ENCODE measurements at regions not wholly inside any gene's neighbourhood (a gene's known extent, or its start where the extent isn't known, plus 50 kb on each side); places are given as distances from the start of the nearest gene placed in this dataset.
"Not testable (repeated sequence)": the region's sequence is repeated elsewhere in the genome, so short reads cannot be mapped to it uniquely, and the experiment has no call there.

DNA sequence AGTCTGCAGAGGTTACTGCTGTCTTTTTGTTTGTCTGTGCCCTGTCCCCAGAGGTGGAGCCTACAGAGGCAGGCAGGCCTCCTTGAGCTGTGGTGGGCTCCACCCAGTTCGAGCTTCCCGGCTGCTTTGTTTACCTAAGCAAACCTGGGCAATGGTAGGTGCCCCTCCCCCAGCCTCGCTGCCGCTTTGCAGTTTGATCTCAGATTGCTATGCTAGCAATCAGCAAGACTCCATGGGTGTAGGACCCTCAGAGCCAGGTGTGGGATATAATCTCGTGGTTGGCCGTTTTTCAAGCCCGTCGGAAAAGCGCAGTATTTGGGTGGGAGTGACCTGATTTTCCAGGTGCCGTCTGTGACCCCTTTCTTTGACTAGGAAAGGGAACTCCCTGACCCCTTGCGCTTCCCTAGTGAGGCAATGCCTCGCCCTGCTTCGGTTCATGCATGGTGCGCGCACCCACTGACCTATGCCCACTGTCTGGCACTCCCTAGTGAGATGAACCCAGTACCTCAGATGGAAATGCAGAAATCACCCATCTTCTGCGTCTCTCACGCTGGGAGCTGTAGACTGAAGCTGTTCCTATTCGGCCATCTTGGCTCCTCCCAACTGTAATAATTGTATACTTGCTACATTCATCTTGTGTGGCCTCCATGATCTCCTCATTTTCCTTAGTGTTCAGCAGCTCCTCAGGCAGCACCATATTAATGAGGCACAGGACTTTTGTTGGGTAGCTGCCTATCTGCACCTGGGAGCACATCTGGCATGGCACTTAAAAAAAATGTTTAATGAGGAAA, 391.4 kb downstream of the BCKDHB start:
- not testable (repeated sequence) for H3K27me3 ChIP-seq (ENCODE audit: control insufficient read depth, insufficient read depth, low read length); H3K9me3 ChIP-seq (ENCODE audit: control insufficient read depth, insufficient read depth, low read depth, low read length); H3K36me3 ChIP-seq (ENCODE audit: control insufficient read depth, insufficient read depth, low read length); H3K27ac ChIP-seq (ENCODE audit: low read depth, low read length)
- Histone ChIP-seq H3K4me3 (ENCODE audit: low read depth, low read length) (peak overlapping the region; percentile 45), H3K4me1 (ENCODE audit: control insufficient read depth, insufficient read depth, low read length) (peaks cover 13% of the 10 kb centered on the region; the same call in 1 of the 2 replicates), H3K9ac (ENCODE audit: low read length) (peak overlapping the region; percentile 26)

- no peaks in the 10 kb centered on the region for H3K4me1 ChIP-seq (ENCODE audit: control insufficient read depth, insufficient read depth, low read length)
These were observed 383.6 kb downstream of the BCKDHB start for GRCh38 chr6:80489911-80490635.

GRCh38 chr6:80488190-80488589, 381.7 kb downstream of the BCKDHB start:
- Histone ChIP-seq H3K36me3 (ENCODE audit: control insufficient read depth, insufficient read depth, low read length) (no peaks in the 10 kb centered on the region), H3K9me3 (ENCODE audit: control insufficient read depth, insufficient read depth, low read depth, low read length) (no peaks in the 10 kb centered on the region), H3K4me1 (ENCODE audit: control insufficient read depth, insufficient read depth, low read length) (no peaks in the 10 kb centered on the region)

More at GRCh38 chr6:80489911-80490635, 383.6 kb downstream of the BCKDHB start:
- H3K9ac ChIP-seq (ENCODE audit: low read length) = no peak overlapping the region
- no peaks in the 10 kb centered on the region for H3K27me3 ChIP-seq (ENCODE audit: control insufficient read depth, insufficient read depth, low read length)
- H3K4me3 ChIP-seq (ENCODE audit: low read depth, low read length) = no peak overlapping the region
- no peaks in the 10 kb centered on the region for H3K9me3 ChIP-seq (ENCODE audit: control insufficient read depth, insufficient read depth, low read depth, low read length)
- no peaks in the 10 kb centered on the region for H3K36me3 ChIP-seq (ENCODE audit: control insufficient read depth, insufficient read depth, low read length)
- no peak overlapping the region for H3K27ac ChIP-seq (ENCODE audit: low read depth, low read length)

DNA sequence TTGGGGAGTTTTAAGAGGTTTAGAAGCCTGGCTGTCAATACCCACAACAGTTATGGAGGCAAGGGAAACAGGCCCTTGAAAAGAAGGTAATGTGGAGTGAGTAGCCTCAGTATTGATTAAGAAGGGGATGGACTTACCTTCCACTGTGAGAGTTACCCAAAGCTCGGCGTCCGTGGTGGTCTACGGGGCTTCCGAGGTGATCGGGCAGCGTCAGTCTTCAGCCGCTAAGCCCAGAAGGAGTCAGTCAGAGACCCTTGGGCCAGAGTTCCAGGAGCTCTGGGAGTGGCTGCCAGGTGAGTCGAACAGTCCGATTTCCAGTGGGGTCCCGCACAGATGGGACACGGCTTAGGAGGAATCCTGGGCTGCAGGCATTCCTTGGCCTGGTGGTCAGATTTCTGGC, 379.0 kb downstream of the BCKDHB start:
- not testable (repeated sequence) for H3K9me3 ChIP-seq (ENCODE audit: control insufficient read depth, insufficient read depth, low read depth, low read length); H3K27me3 ChIP-seq (ENCODE audit: control insufficient read depth, insufficient read depth, low read length); H3K4me3 ChIP-seq (ENCODE audit: low read depth, low read length); H3K27ac ChIP-seq (ENCODE audit: low read depth, low read length); H3K36me3 ChIP-seq (ENCODE audit: control insufficient read depth, insufficient read depth, low read length); H3K4me1 ChIP-seq (ENCODE audit: control insufficient read depth, insufficient read depth, low read length); H3K9ac ChIP-seq (ENCODE audit: low read length)

More at GRCh38 chr6:80488190-80488589, 381.7 kb downstream of the BCKDHB start:
- no peak overlapping the region for H3K4me3 ChIP-seq (ENCODE audit: low read depth, low read length)
- H3K27me3 ChIP-seq (ENCODE audit: control insufficient read depth, insufficient read depth, low read length) = no peaks in the 10 kb centered on the region
- no peak overlapping the region for H3K9ac ChIP-seq (ENCODE audit: low read length)
- H3K27ac ChIP-seq (ENCODE audit: low read depth, low read length) = no peak overlapping the region

GRCh38 chr6:80482056-80482455, 375.6 kb downstream of the BCKDHB start:
- H3K9ac ChIP-seq (ENCODE audit: low read length) = no peak overlapping the region
- no peak overlapping the region for H3K27ac ChIP-seq (ENCODE audit: low read depth, low read length)
- no peak overlapping the region for H3K4me3 ChIP-seq (ENCODE audit: low read depth, low read length)
- H3K27me3 ChIP-seq (ENCODE audit: control insufficient read depth, insufficient read depth, low read length) = no peaks in the 10 kb centered on the region
- H3K36me3 ChIP-seq (ENCODE audit: control insufficient read depth, insufficient read depth, low read length) = no peaks in the 10 kb centered on the region
- no peaks in the 10 kb centered on the region for H3K9me3 ChIP-seq (ENCODE audit: control insufficient read depth, insufficient read depth, low read depth, low read length)
- no peaks in the 10 kb centered on the region for H3K4me1 ChIP-seq (ENCODE audit: control insufficient read depth, insufficient read depth, low read length)

DNA sequence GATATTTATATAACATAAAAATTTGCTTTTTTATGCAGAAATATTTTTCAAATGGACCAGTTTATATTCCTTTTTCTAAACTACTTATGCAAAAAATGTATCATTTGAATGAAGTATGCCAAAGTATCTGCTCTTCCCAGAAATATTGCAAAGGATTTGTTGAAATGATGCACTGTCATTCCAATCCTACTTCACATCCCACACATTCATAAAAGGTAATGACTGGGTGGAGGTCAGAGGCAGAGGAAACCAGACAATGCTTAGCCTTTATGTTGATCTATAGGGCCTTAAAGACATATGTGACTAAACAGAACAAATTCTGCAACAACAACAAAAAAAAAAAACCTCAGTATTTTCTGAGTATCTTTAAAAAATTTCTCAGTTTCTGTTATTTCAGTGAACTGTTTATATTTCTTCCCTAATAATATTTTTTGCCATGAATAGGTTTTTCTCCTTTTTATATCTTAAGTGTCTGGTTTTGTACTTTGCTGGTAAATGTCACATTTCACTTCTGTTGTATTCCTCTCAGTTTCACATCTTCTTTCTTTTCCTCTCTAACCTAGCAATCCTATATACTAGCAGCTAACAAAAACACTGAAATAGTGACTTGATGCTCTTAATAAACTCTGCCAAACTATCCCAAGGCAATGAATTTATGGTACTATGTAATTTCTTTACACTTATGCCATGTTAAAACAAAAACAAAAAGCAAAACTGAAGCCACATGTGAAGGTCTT, 374.1 kb downstream of the BCKDHB start:
- H3K9me3 ChIP-seq (ENCODE audit: control insufficient read depth, insufficient read depth, low read depth, low read length) = no peaks in the 10 kb centered on the region
- no peaks in the 10 kb centered on the region for H3K4me1 ChIP-seq (ENCODE audit: control insufficient read depth, insufficient read depth, low read length)
- H3K4me3 ChIP-seq (ENCODE audit: low read depth, low read length) = no peak overlapping the region
- H3K27ac ChIP-seq (ENCODE audit: low read depth, low read length) = no peak overlapping the region
- H3K36me3 ChIP-seq (ENCODE audit: control insufficient read depth, insufficient read depth, low read length) = no peaks in the 10 kb centered on the region
- no peaks in the 10 kb centered on the region for H3K27me3 ChIP-seq (ENCODE audit: control insufficient read depth, insufficient read depth, low read length)
- no peak overlapping the region for H3K9ac ChIP-seq (ENCODE audit: low read length)

DNA sequence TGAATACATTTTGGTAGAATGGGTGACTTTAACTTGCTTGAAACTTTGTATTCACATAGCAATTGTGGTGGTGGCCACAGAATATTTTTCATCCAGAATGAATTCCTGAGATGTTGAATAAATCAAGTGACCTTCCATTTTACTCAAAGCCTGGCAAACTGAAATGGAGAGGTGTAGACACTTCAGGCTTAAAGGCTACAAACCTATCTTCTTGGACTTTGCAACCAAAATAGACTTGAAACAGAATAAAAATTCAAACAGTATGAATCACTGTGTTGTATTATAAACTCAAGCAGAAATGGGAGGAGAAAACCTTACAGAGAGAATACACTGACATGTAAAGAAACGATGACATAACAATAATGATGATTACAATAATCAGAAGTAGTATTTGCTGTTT, 371.6 kb downstream of the BCKDHB start:
- no peak overlapping the region for H3K27ac ChIP-seq (ENCODE audit: low read depth, low read length)
- no peak overlapping the region for H3K4me3 ChIP-seq (ENCODE audit: low read depth, low read length)
- H3K36me3 ChIP-seq (ENCODE audit: control insufficient read depth, insufficient read depth, low read length) = no peaks in the 10 kb centered on the region
- H3K27me3 ChIP-seq (ENCODE audit: control insufficient read depth, insufficient read depth, low read length) = no peaks in the 10 kb centered on the region
- H3K4me1 ChIP-seq (ENCODE audit: control insufficient read depth, insufficient read depth, low read length) = no peaks in the 10 kb centered on the region
- no peak overlapping the region for H3K9ac ChIP-seq (ENCODE audit: low read length)
- H3K9me3 ChIP-seq (ENCODE audit: control insufficient read depth, insufficient read depth, low read depth, low read length) = no peaks in the 10 kb centered on the region

GRCh38 chr6:80477591-80477990, 371.1 kb downstream of the BCKDHB start:
- Histone ChIP-seq H3K27me3 (ENCODE audit: control insufficient read depth, insufficient read depth, low read length) (no peaks in the 10 kb centered on the region), H3K27ac (ENCODE audit: low read depth, low read length) (no peak overlapping the region), H3K4me1 (ENCODE audit: control insufficient read depth, insufficient read depth, low read length) (no peaks in the 10 kb centered on the region), H3K4me3 (ENCODE audit: low read depth, low read length) (no peak overlapping the region), H3K9me3 (ENCODE audit: control insufficient read depth, insufficient read depth, low read depth, low read length) (no peaks in the 10 kb centered on the region), H3K36me3 (ENCODE audit: control insufficient read depth, insufficient read depth, low read length) (no peaks in the 10 kb centered on the region), H3K9ac (ENCODE audit: low read length) (no peak overlapping the region)

GRCh38 chr6:80472271-80472670, 365.8 kb downstream of the BCKDHB start:
- H3K4me1 ChIP-seq (ENCODE audit: control insufficient read depth, insufficient read depth, low read length) = no peaks in the 10 kb centered on the region
- H3K36me3 ChIP-seq (ENCODE audit: control insufficient read depth, insufficient read depth, low read length) = no peaks in the 10 kb centered on the region
- H3K9ac ChIP-seq (ENCODE audit: low read length) = no peak overlapping the region
- no peaks in the 10 kb centered on the region for H3K9me3 ChIP-seq (ENCODE audit: control insufficient read depth, insufficient read depth, low read depth, low read length)
- no peaks in the 10 kb centered on the region for H3K27me3 ChIP-seq (ENCODE audit: control insufficient read depth, insufficient read depth, low read length)
- H3K27ac ChIP-seq (ENCODE audit: low read depth, low read length) = no peak overlapping the region
- no peak overlapping the region for H3K4me3 ChIP-seq (ENCODE audit: low read depth, low read length)

- Histone ChIP-seq H3K4me1 (ENCODE audit: control insufficient read depth, insufficient read depth, low read length) (peaks cover 3% of the 10 kb centered on the region), H3K9ac (ENCODE audit: low read length) (no peak overlapping the region), H3K36me3 (ENCODE audit: control insufficient read depth, insufficient read depth, low read length) (no peaks in the 10 kb centered on the region), H3K27ac (ENCODE audit: low read depth, low read length) (no peak overlapping the region), H3K4me3 (ENCODE audit: low read depth, low read length) (no peak overlapping the region), H3K9me3 (ENCODE audit: control insufficient read depth, insufficient read depth, low read depth, low read length) (no peaks in the 10 kb centered on the region), H3K27me3 (ENCODE audit: control insufficient read depth, insufficient read depth, low read length) (no peaks in the 10 kb centered on the region)
These were observed 363.5 kb downstream of the BCKDHB start for GRCh38 chr6:80469977-80470376.

GRCh38 chr6:80468398-80468797, 361.9 kb downstream of the BCKDHB start:
- no peak overlapping the region for H3K27ac ChIP-seq (ENCODE audit: low read depth, low read length)
- H3K27me3 ChIP-seq (ENCODE audit: control insufficient read depth, insufficient read depth, low read length) = no peaks in the 10 kb centered on the region
- no peak overlapping the region for H3K4me3 ChIP-seq (ENCODE audit: low read depth, low read length)
- H3K36me3 ChIP-seq (ENCODE audit: control insufficient read depth, insufficient read depth, low read length) = no peaks in the 10 kb centered on the region
- H3K4me1 ChIP-seq (ENCODE audit: control insufficient read depth, insufficient read depth, low read length) = peaks cover 8% of the 10 kb centered on the region
- no peak overlapping the region for H3K9ac ChIP-seq (ENCODE audit: low read length)
- no peaks in the 10 kb centered on the region for H3K9me3 ChIP-seq (ENCODE audit: control insufficient read depth, insufficient read depth, low read depth, low read length)

Data from HUES6 (cell line).